GM12873 (cell line): ENCODE measurements at regions not wholly inside any gene's neighbourhood (a gene's known extent, or its start where the extent isn't known, plus 50 kb on each side); places are given as distances from the start of the nearest gene placed in this dataset.

ENCODE experiments used
- TF ChIP-seq, protein P1 (sequence below): IDR thresholded peaks from 2 replicates; pipeline ENCODE4 v1.5.1; 2012; ENCODE audit warnings: low read depth, mild to moderate bottlenecking, moderate library complexity, low read length, control low read depth; ENCODE audit not compliant: insufficient read depth; ENCODE audit errors: missing control alignments

DNA sequence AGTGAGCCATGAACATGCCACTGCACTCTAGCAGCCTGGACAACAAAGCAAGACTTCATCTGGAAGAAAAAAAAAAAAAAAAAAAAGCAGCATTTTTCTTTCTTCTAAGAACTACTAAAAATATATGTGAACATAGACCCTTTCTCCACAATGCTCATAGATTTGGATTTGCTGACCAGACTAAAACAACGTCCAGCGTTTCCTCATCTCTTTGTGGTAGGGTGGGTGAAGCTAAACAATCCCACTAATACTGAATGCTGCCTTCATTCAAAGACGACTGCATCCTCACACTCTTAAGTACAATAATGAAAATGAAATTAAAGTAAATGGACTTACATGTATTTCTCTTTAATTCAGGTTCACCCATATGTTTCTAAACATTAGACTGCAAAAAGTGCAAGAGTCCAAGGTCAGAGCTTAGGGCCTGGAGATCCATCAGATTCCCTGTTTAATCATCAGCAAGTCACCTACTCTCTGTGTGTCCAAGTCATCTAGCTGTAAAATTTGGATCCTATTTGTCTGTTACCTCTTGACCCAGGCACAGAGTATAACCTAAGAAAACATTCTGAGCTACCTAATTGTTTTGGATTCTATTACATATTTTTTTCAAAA, 99.4 kb upstream of the NHSL1 start:
- TF ChIP-seq, protein P1, sequence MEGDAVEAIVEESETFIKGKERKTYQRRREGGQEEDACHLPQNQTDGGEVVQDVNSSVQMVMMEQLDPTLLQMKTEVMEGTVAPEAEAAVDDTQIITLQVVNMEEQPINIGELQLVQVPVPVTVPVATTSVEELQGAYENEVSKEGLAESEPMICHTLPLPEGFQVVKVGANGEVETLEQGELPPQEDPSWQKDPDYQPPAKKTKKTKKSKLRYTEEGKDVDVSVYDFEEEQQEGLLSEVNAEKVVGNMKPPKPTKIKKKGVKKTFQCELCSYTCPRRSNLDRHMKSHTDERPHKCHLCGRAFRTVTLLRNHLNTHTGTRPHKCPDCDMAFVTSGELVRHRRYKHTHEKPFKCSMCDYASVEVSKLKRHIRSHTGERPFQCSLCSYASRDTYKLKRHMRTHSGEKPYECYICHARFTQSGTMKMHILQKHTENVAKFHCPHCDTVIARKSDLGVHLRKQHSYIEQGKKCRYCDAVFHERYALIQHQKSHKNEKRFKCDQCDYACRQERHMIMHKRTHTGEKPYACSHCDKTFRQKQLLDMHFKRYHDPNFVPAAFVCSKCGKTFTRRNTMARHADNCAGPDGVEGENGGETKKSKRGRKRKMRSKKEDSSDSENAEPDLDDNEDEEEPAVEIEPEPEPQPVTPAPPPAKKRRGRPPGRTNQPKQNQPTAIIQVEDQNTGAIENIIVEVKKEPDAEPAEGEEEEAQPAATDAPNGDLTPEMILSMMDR: no peak

GRCh38 chr6:138600261-138600660, 101.0 kb upstream of the NHSL1 start:
- TF ChIP-seq, protein P1: no peak

DNA sequence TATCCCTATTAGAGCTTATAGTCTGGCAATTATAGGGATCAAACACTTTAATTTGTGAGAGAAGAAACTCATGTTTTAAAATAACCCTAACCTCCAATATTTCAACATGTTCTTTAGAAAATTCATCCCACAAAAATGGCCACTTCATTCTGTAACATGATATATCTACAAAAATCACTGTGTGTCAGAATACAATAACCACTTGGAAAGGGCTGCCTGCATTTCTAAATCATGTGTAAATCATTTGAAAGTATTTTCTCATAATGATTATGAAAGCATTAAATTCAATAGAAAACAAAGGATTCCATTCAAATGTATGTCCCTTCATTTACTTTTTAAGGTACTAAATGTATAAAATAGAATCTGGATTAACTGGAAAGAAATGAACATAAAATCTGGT, 101.4 kb upstream of the NHSL1 start:
- TF ChIP-seq, protein P1: no peak

DNA sequence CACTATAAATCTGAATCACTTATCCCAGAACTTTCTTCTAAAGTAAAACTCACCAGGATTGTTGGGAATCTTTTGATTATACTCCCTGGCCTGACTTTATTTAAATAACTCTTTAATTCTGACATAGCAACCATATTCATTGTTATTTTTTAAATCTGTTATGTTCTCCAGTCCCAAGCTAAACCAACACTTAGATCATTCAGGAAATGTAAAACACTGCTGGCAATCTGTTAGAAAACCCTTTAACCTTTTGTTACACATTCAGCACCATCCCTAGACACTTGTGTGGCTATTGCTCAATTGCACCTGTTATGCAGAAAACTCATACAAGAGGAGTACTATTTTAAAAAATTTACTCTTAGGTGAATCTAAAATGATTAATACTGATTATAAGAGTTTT, 101.8 kb upstream of the NHSL1 start:
- TF ChIP-seq, protein P1: no peak

GRCh38 chr6:138605958-138606357, 106.7 kb upstream of the NHSL1 start:
- TF ChIP-seq, protein P1: no peak

GRCh38 chr6:138607478-138608433, 108.5 kb upstream of the NHSL1 start:
- TF ChIP-seq, protein P1: no peak

- TF ChIP-seq, protein P1: no peak
Measured at GRCh38 chr6:138608896-138609295, 109.6 kb upstream of the NHSL1 start.
